Neural cell (in vitro differentiated cells): ENCODE measurements at regions not wholly inside any gene's neighbourhood (a gene's known extent, or its start where the extent isn't known, plus 50 kb on each side); places are given as distances from the start of the nearest gene placed in this dataset.

ENCODE experiments used
- EP300 ChIP-seq: fragments of 450-650 bp; conservative IDR thresholded peaks from 2 replicates; pipeline ENCODE4 v1.6.1; 2014; ENCODE audit warnings: antibody characterized with exemption, mild to moderate bottlenecking, moderate library complexity; ENCODE audit not compliant: poor library complexity, severe bottlenecking
- EZH2 ChIP-seq: fragments of 200-600, 300-800 bp; shearing (Covaris generic), sonication (generic); IDR thresholded peaks from 2 replicates; pipeline ENCODE4 v1.6.1; 2014; ENCODE audit warnings: antibody characterized with exemption, low read length, borderline replicate concordance, mild to moderate bottlenecking; ENCODE audit not compliant: insufficient read depth, poor library complexity, severe bottlenecking
- MXI1 ChIP-seq: fragments of 450-650 bp; conservative IDR thresholded peaks from 2 replicates; pipeline ENCODE4 v1.6.1; 2014; ENCODE audit warnings: antibody characterized with exemption, mild to moderate bottlenecking; ENCODE audit not compliant: poor library complexity, severe bottlenecking
- POLR2AphosphoS5 ChIP-seq: IDR thresholded peaks from 2 replicates; pipeline ENCODE4 v1.6.1; 2012
- RAD21 ChIP-seq: fragments of 450-650 bp; conservative IDR thresholded peaks from 2 replicates; pipeline ENCODE4 v1.6.1; 2014; ENCODE audit warnings: antibody characterized with exemption, mild to moderate bottlenecking, moderate library complexity
- SMC3 ChIP-seq: fragments of 450-650 bp; conservative IDR thresholded peaks from 2 replicates; pipeline ENCODE4 v1.6.1; 2014; ENCODE audit warnings: antibody characterized with exemption, mild to moderate bottlenecking, moderate library complexity; ENCODE audit not compliant: poor library complexity
- TAF1 ChIP-seq: IDR thresholded peaks from 2 replicates; pipeline ENCODE4 v1.6.1; 2012; ENCODE audit warnings: low read depth
- TF ChIP-seq, protein P1 (sequence below): fragments of 450-650 bp; IDR thresholded peaks from 2 replicates; pipeline ENCODE4 v1.5.1; 2014; ENCODE audit warnings: antibody characterized with exemption, mild to moderate bottlenecking, moderate library complexity; ENCODE audit not compliant: poor library complexity, severe bottlenecking

DNA sequence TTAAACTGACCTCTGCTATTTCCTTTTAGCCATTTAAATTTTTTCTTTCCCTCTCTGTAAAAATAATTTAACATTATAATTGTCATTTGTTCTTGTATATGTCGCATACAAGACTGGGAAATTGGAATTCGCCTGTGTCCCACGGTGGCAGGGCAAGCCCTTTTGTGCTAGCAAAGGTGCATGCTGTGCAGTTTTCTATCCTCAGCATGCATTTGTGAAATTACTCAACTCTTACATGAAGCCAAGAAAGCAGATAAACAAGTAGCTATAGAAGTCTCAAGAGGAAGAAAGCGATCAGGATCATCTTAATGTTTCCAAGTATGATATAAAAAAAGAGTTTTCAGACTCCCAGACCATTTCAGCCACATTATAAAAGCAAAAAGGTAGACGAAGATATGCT lies 392.6 kb upstream of the CHST9 start:
- TF ChIP-seq EZH2 (no peak), RAD21 (no peak), POLR2AphosphoS5 (no peak), TAF1 (no peak), MXI1 (no peak), SMC3 (no peak), EP300 (peak; percentile 22)
- TF ChIP-seq, protein P1, sequence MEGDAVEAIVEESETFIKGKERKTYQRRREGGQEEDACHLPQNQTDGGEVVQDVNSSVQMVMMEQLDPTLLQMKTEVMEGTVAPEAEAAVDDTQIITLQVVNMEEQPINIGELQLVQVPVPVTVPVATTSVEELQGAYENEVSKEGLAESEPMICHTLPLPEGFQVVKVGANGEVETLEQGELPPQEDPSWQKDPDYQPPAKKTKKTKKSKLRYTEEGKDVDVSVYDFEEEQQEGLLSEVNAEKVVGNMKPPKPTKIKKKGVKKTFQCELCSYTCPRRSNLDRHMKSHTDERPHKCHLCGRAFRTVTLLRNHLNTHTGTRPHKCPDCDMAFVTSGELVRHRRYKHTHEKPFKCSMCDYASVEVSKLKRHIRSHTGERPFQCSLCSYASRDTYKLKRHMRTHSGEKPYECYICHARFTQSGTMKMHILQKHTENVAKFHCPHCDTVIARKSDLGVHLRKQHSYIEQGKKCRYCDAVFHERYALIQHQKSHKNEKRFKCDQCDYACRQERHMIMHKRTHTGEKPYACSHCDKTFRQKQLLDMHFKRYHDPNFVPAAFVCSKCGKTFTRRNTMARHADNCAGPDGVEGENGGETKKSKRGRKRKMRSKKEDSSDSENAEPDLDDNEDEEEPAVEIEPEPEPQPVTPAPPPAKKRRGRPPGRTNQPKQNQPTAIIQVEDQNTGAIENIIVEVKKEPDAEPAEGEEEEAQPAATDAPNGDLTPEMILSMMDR = no peak
